Astrocyte of the spinal cord (primary cell): ENCODE measurements at regions not wholly inside any gene's neighbourhood (a gene's known extent, or its start where the extent isn't known, plus 50 kb on each side); places are given as distances from the start of the nearest gene placed in this dataset.
"Not testable (repeated sequence)": the region's sequence is repeated elsewhere in the genome, so short reads cannot be mapped to it uniquely, and the experiment has no call there.

ENCODE experiments used
- DNase-seq: peaks from one replicate; pipeline ENCODE4 v3.0.0; 2011; ENCODE audit warnings: low read depth, low spot score
- H3K4me3 ChIP-seq: 2 replicates; pipeline ENCODE4 v1.5.1; 2011; ENCODE audit warnings: low read depth, mild to moderate bottlenecking, low read length, moderate library complexity
- CTCF ChIP-seq: IDR thresholded peaks from 2 replicates; pipeline ENCODE4 v1.5.1; 2012; ENCODE audit warnings: low read depth, mild to moderate bottlenecking, low read length, inconsistent platforms
- in situ Hi-C: cut with HindIII; loops from 2 replicates; pipeline ENCODE4 v1.10.0; 2017; ENCODE audit warnings: low sequenced_read_pairs

- TF ChIP-seq CTCF: no peak
- in situ Hi-C loops: no loop called here
- DNase-seq: no peak
- H3K4me3 ChIP-seq: no peak overlapping the region
These were observed 62.2 kb upstream of the PAX3 start for GRCh38 chr2:222360997-222361396.

DNA sequence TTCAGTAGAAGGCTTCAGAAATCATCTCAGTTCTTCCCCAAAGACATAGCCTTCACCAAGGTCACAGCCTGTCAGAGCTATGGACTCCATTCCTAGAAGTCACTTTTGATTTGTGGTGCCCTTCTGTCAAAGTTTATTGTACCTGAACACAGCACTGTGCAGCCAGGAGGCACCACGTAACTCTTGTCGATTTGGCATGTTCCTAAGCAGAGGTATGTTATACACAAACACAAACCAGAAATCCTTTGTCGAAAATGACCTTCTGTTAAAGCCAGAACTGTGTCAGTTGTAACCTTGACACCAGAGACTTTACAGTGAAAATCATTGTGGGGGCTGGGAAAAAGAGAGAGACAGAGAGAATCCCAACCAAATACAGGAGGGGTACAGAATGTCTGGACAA lies 62.6 kb upstream of the SGPP2 start:
- in situ Hi-C loops: no loop called here
- no peak for TF ChIP-seq CTCF
- DNase-seq: no peak
- no peak overlapping the region for H3K4me3 ChIP-seq

- H3K4me3 ChIP-seq: no peak overlapping the region
- in situ Hi-C loops: no loop called here
- no peak for TF ChIP-seq CTCF
- DNase-seq: peak; percentile 2
These were observed 62.0 kb upstream of the SGPP2 start for GRCh38 chr2:222362336-222362735.

GRCh38 chr2:222364285-222364895 lies 60.0 kb upstream of the SGPP2 start:
- DNase-seq: peak; percentile 42
- TF ChIP-seq CTCF: no peak
- H3K4me3 ChIP-seq: no peak overlapping the region
- in situ Hi-C loops: no loop called here

DNA sequence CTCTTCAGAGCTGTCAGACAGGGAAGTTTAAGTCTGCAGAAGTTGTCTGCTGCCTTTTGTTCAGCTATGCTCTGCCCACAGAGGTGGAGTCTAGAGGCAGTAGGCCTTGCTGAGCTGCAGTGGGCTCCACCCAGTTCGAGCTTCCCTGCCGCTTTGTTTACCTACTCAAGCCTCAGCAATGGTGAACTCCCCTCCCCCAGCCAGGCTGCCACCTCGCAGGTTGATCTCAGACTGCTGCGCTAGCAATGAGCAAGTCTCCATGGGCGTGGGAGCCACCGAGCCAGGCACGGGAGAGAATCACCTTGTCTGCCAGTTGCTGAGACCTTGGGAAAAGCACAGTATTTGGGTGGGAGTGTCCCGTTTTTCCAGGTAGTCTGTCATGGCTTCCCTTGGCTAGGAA lies 56.1 kb upstream of the SGPP2 start:
- in situ Hi-C loops, DNase-seq, H3K4me3 ChIP-seq: not testable (repeated sequence)

GRCh38 chr2:222372993-222373392 lies 51.4 kb upstream of the SGPP2 start:
- no peak for DNase-seq
- H3K4me3 ChIP-seq: no peak overlapping the region
- in situ Hi-C loops: no loop called here
- no peak for TF ChIP-seq CTCF
